ENCODE measurements at regions not wholly inside any gene's neighbourhood (a gene's known extent, or its start where the extent isn't known, plus 50 kb on each side); places are given as distances from the start of the nearest gene placed in this dataset.

- Histone ChIP-seq H3K4me3 (no peak overlapping the region), H3K27me3 (no peaks in the 10 kb centered on the region), H3K4me1 (ENCODE audit: low read depth) (peaks cover 5% of the 10 kb centered on the region), H3K36me3 (no peaks in the 10 kb centered on the region), H3K27ac (no peak overlapping the region), H3K9me3 (ENCODE audit: low read depth) (no peaks in the 10 kb centered on the region)
- TF ChIP-seq CTCF (IDR thresholded peaks at IDR 0.05; ENCODE audit: low read depth, low read length): no peak
- DNase-seq (ENCODE audit: low read depth in 1 of 2, low spot score in 1 of 2): no peak
Observed at GRCh38 chr17:31595076-31595475, 203.6 kb downstream of the RAB11FIP4 start.

GRCh38 chr17:31594416-31594815, 202.9 kb downstream of the RAB11FIP4 start:
- no peak for TF ChIP-seq CTCF (IDR thresholded peaks at IDR 0.05; ENCODE audit: low read depth, low read length)
- no peak for DNase-seq (ENCODE audit: low read depth in 1 of 2, low spot score in 1 of 2)
- no peak overlapping the region for H3K27ac ChIP-seq
- no peak overlapping the region for H3K4me3 ChIP-seq
- H3K27me3 ChIP-seq: no peaks in the 10 kb centered on the region
- H3K36me3 ChIP-seq: no peaks in the 10 kb centered on the region
- peaks cover 5% of the 10 kb centered on the region for H3K4me1 ChIP-seq (ENCODE audit: low read depth)
- H3K9me3 ChIP-seq (ENCODE audit: low read depth): no peaks in the 10 kb centered on the region

GRCh38 chr17:31593806-31594205, 202.3 kb downstream of the RAB11FIP4 start:
- Histone ChIP-seq H3K27ac (no peak overlapping the region), H3K36me3 (no peaks in the 10 kb centered on the region), H3K27me3 (no peaks in the 10 kb centered on the region), H3K4me3 (no peak overlapping the region), H3K9me3 (ENCODE audit: low read depth) (no peaks in the 10 kb centered on the region), H3K4me1 (ENCODE audit: low read depth) (peaks cover 5% of the 10 kb centered on the region)
- no peak for DNase-seq (ENCODE audit: low read depth in 1 of 2, low spot score in 1 of 2)
- no peak for TF ChIP-seq CTCF (IDR thresholded peaks at IDR 0.05; ENCODE audit: low read depth, low read length)

- Histone ChIP-seq H3K4me1 (ENCODE audit: low read depth) (peaks cover 5% of the 10 kb centered on the region), H3K27ac (no peak overlapping the region), H3K27me3 (no peaks in the 10 kb centered on the region), H3K4me3 (no peak overlapping the region), H3K36me3 (no peaks in the 10 kb centered on the region), H3K9me3 (ENCODE audit: low read depth) (no peaks in the 10 kb centered on the region)
- no peak for TF ChIP-seq CTCF (IDR thresholded peaks at IDR 0.05; ENCODE audit: low read depth, low read length)
- DNase-seq (ENCODE audit: low read depth in 1 of 2, low spot score in 1 of 2): no peak
Observed at GRCh38 chr17:31591924-31592323, 200.4 kb downstream of the RAB11FIP4 start.

GRCh38 chr17:31588512-31588911, 197.0 kb downstream of the RAB11FIP4 start:
- Histone ChIP-seq H3K4me3 (no peak overlapping the region), H3K36me3 (no peaks in the 10 kb centered on the region), H3K4me1 (ENCODE audit: low read depth) (no peaks in the 10 kb centered on the region), H3K27me3 (no peaks in the 10 kb centered on the region), H3K27ac (no peak overlapping the region), H3K9me3 (ENCODE audit: low read depth) (no peaks in the 10 kb centered on the region)
- no peak for TF ChIP-seq CTCF (IDR thresholded peaks at IDR 0.05; ENCODE audit: low read depth, low read length)
- DNase-seq (ENCODE audit: low read depth in 1 of 2, low spot score in 1 of 2): no peak

- Histone ChIP-seq H3K4me3 (no peak overlapping the region), H3K9me3 (ENCODE audit: low read depth) (no peaks in the 10 kb centered on the region), H3K4me1 (ENCODE audit: low read depth) (no peaks in the 10 kb centered on the region), H3K27me3 (no peaks in the 10 kb centered on the region), H3K27ac (no peak overlapping the region), H3K36me3 (no peaks in the 10 kb centered on the region)
- no peak for TF ChIP-seq CTCF (IDR thresholded peaks at IDR 0.05; ENCODE audit: low read depth, low read length)
- DNase-seq (ENCODE audit: low read depth in 1 of 2, low spot score in 1 of 2): no peak
Observed at GRCh38 chr17:31588034-31588433, 196.6 kb downstream of the RAB11FIP4 start.

Data from cardiac muscle cell (in vitro differentiated cells and primary cell).